ENCODE measurements at regions not wholly inside any gene's neighbourhood (a gene's known extent, or its start where the extent isn't known, plus 50 kb on each side); places are given as distances from the start of the nearest gene placed in this dataset.

GRCh38 chr13:47170971-47171370 lies 274.1 kb upstream of the HTR2A start:
- DNase-seq (ENCODE audit: low spot score, unreplicated experiment), result no peak
- H3K27ac Mint-ChIP-seq, result no peak overlapping the region
- no peaks in the 10 kb centered on the region for H3K9me3 Mint-ChIP-seq (ENCODE audit: low read depth)
- no peaks in the 10 kb centered on the region for H3K36me3 Mint-ChIP-seq (ENCODE audit: insufficient read depth)
- H3K4me3 Mint-ChIP-seq (ENCODE audit: low read depth), result no peak overlapping the region
- H3K27me3 Mint-ChIP-seq, result no peaks in the 10 kb centered on the region
- H3K4me1 Mint-ChIP-seq (ENCODE audit: low read depth), result no peaks in the 10 kb centered on the region
- TF ChIP-seq CTCF (IDR thresholded peaks at IDR 0.05; ENCODE audit: unreplicated experiment), result no peak

- Mint-ChIP-seq H3K36me3 (ENCODE audit: insufficient read depth) (no peaks in the 10 kb centered on the region), H3K27me3 (no peaks in the 10 kb centered on the region), H3K4me1 (ENCODE audit: low read depth) (peaks cover 2% of the 10 kb centered on the region), H3K27ac (peak overlapping the region; percentile 38), H3K4me3 (ENCODE audit: low read depth) (no peak overlapping the region), H3K9me3 (ENCODE audit: low read depth) (no peaks in the 10 kb centered on the region)
- TF ChIP-seq CTCF (IDR thresholded peaks at IDR 0.05; ENCODE audit: unreplicated experiment), result no peak
- DNase-seq (ENCODE audit: low spot score, unreplicated experiment), result no peak
Observed at GRCh38 chr13:47168618-47169017, 271.8 kb upstream of the HTR2A start.

- no peaks in the 10 kb centered on the region for H3K27me3 Mint-ChIP-seq
- TF ChIP-seq CTCF (IDR thresholded peaks at IDR 0.05; ENCODE audit: unreplicated experiment), result no peak
- H3K36me3 Mint-ChIP-seq (ENCODE audit: insufficient read depth), result no peaks in the 10 kb centered on the region
- no peak overlapping the region for H3K27ac Mint-ChIP-seq
- no peak for DNase-seq (ENCODE audit: low spot score, unreplicated experiment)
- H3K4me3 Mint-ChIP-seq (ENCODE audit: low read depth), result no peak overlapping the region
- H3K4me1 Mint-ChIP-seq (ENCODE audit: low read depth), result peaks cover 2% of the 10 kb centered on the region
- no peaks in the 10 kb centered on the region for H3K9me3 Mint-ChIP-seq (ENCODE audit: low read depth)
Observed at GRCh38 chr13:47168066-47168465, 271.2 kb upstream of the HTR2A start.

- Mint-ChIP-seq H3K36me3 (ENCODE audit: insufficient read depth) (no peaks in the 10 kb centered on the region), H3K9me3 (ENCODE audit: low read depth) (no peaks in the 10 kb centered on the region), H3K27ac (no peak overlapping the region), H3K4me3 (ENCODE audit: low read depth) (no peak overlapping the region), H3K4me1 (ENCODE audit: low read depth) (peaks cover 2% of the 10 kb centered on the region), H3K27me3 (no peaks in the 10 kb centered on the region)
- no peak for DNase-seq (ENCODE audit: low spot score, unreplicated experiment)
- no peak for TF ChIP-seq CTCF (IDR thresholded peaks at IDR 0.05; ENCODE audit: unreplicated experiment)
Observed at GRCh38 chr13:47166336-47166735, 269.5 kb upstream of the HTR2A start.

GRCh38 chr13:47159853-47160550 lies 263.1 kb upstream of the HTR2A start:
- no peaks in the 10 kb centered on the region for H3K36me3 Mint-ChIP-seq (ENCODE audit: insufficient read depth)
- peaks cover 3% of the 10 kb centered on the region for H3K27me3 Mint-ChIP-seq

More at GRCh38 chr13:47159853-47160550, 263.1 kb upstream of the HTR2A start:
- Mint-ChIP-seq H3K27ac (no peak overlapping the region), H3K4me1 (ENCODE audit: low read depth) (peaks cover 2% of the 10 kb centered on the region), H3K4me3 (ENCODE audit: low read depth) (no peak overlapping the region), H3K9me3 (ENCODE audit: low read depth) (peaks cover 6% of the 10 kb centered on the region)
- no peak for TF ChIP-seq CTCF (IDR thresholded peaks at IDR 0.05; ENCODE audit: unreplicated experiment)
- no peak for DNase-seq (ENCODE audit: low spot score, unreplicated experiment)
